ENCODE measurements at regions not wholly inside any gene's neighbourhood (a gene's known extent, or its start where the extent isn't known, plus 50 kb on each side); places are given as distances from the start of the nearest gene placed in this dataset.

GRCh38 chr5:62011089-62011664, 294.8 kb upstream of the KIF2A start:
- Histone ChIP-seq H3K4me1 (ENCODE audit: control insufficient read depth in 1 of 2, insufficient read depth in 1 of 2, low read depth in 1 of 2, low read length in 1 of 2) (no peaks in the 10 kb centered on the region), H3K9me3 (no peaks in the 10 kb centered on the region), H3K27ac (no peak overlapping the region), H3K36me3 (no peaks in the 10 kb centered on the region), H3K4me3 (ENCODE audit: low read depth in 1 of 2, low read length in 1 of 2) (no peak overlapping the region), H3K27me3 (no peaks in the 10 kb centered on the region)
- TF ChIP-seq CTCF (IDR thresholded peaks at IDR 0.05): no peak

- TF ChIP-seq CTCF (IDR thresholded peaks at IDR 0.05): no peak
- no peaks in the 10 kb centered on the region for H3K27me3 ChIP-seq
- H3K4me1 ChIP-seq (ENCODE audit: control insufficient read depth in 1 of 2, insufficient read depth in 1 of 2, low read depth in 1 of 2, low read length in 1 of 2): no peaks in the 10 kb centered on the region
- no peaks in the 10 kb centered on the region for H3K9me3 ChIP-seq
- H3K4me3 ChIP-seq (ENCODE audit: low read depth in 1 of 2, low read length in 1 of 2): no peak overlapping the region
- no peaks in the 10 kb centered on the region for H3K36me3 ChIP-seq
- H3K27ac ChIP-seq: no peak overlapping the region
Measured at GRCh38 chr5:62017092-62017491, 288.9 kb upstream of the KIF2A start.

GRCh38 chr5:62029303-62029702, 276.7 kb upstream of the KIF2A start:
- Histone ChIP-seq H3K36me3 (no peaks in the 10 kb centered on the region), H3K4me3 (ENCODE audit: low read depth in 1 of 2, low read length in 1 of 2) (no peak overlapping the region), H3K4me1 (ENCODE audit: control insufficient read depth in 1 of 2, insufficient read depth in 1 of 2, low read depth in 1 of 2, low read length in 1 of 2) (no peaks in the 10 kb centered on the region), H3K9me3 (no peaks in the 10 kb centered on the region), H3K27ac (no peak overlapping the region), H3K27me3 (no peaks in the 10 kb centered on the region)
- no peak for TF ChIP-seq CTCF (IDR thresholded peaks at IDR 0.05)

- no peaks in the 10 kb centered on the region for H3K9me3 ChIP-seq
- no peaks in the 10 kb centered on the region for H3K27me3 ChIP-seq
- H3K4me1 ChIP-seq (ENCODE audit: control insufficient read depth in 1 of 2, insufficient read depth in 1 of 2, low read depth in 1 of 2, low read length in 1 of 2): no peaks in the 10 kb centered on the region
- H3K27ac ChIP-seq: no peak overlapping the region
- H3K36me3 ChIP-seq: no peaks in the 10 kb centered on the region
- TF ChIP-seq CTCF (IDR thresholded peaks at IDR 0.05): no peak
- H3K4me3 ChIP-seq (ENCODE audit: low read depth in 1 of 2, low read length in 1 of 2): no peak overlapping the region
Measured at GRCh38 chr5:62030326-62030725, 275.7 kb upstream of the KIF2A start.

- Histone ChIP-seq H3K9me3 (no peaks in the 10 kb centered on the region), H3K36me3 (no peaks in the 10 kb centered on the region), H3K27me3 (no peaks in the 10 kb centered on the region), H3K4me1 (ENCODE audit: control insufficient read depth in 1 of 2, insufficient read depth in 1 of 2, low read depth in 1 of 2, low read length in 1 of 2) (no peaks in the 10 kb centered on the region), H3K27ac (no peak overlapping the region), H3K4me3 (ENCODE audit: low read depth in 1 of 2, low read length in 1 of 2) (no peak overlapping the region)
- TF ChIP-seq CTCF (IDR thresholded peaks at IDR 0.05): no peak
Measured at GRCh38 chr5:62038024-62038423, 268.0 kb upstream of the KIF2A start.

All from neutrophil (primary cell).